ENCODE measurements at regions not wholly inside any gene's neighbourhood (a gene's known extent, or its start where the extent isn't known, plus 50 kb on each side); places are given as distances from the start of the nearest gene placed in this dataset.

- no peaks in the 10 kb centered on the region for H3K4me1 ChIP-seq (ENCODE audit: control insufficient read depth, insufficient read depth, low read length)
- H3K9me3 ChIP-seq (ENCODE audit: control insufficient read depth, insufficient read depth, low read length): no peaks in the 10 kb centered on the region
- no peak overlapping the region for H3K9ac ChIP-seq (ENCODE audit: low read depth, low read length)
- no peaks in the 10 kb centered on the region for H3K36me3 ChIP-seq (ENCODE audit: control insufficient read depth, insufficient read depth, low read length)
- H3K27me3 ChIP-seq (ENCODE audit: control insufficient read depth, insufficient read depth, low read length): no peaks in the 10 kb centered on the region
- H3K27ac ChIP-seq (ENCODE audit: low read depth, low read length): no peak overlapping the region
- H3K4me3 ChIP-seq (ENCODE audit: low read depth, low read length): no peak overlapping the region
Observed at GRCh38 chr11:11220786-11221185, 132.3 kb downstream of the CSNK2A3 start.

DNA sequence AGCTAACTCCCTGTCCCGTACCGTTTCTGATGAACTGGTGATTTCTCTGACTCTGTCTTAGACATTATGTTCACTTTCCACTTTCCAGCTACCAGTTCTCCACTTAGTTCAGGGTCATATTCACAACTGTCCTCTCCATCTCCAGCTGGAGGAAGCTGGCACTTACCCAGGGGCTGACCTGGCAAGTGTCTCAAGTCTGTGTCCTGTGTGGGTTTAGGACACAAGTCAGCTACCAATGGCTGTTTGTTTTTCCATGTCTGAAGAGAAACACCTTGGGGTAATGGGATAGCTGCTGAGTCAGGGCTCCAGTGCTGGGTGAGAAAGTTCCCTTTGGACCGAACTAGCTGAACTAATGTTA, 134.4 kb downstream of the CSNK2A3 start:
- Histone ChIP-seq H3K9ac (ENCODE audit: low read depth, low read length) (no peak overlapping the region), H3K36me3 (ENCODE audit: control insufficient read depth, insufficient read depth, low read length) (no peaks in the 10 kb centered on the region), H3K27me3 (ENCODE audit: control insufficient read depth, insufficient read depth, low read length) (no peaks in the 10 kb centered on the region), H3K27ac (ENCODE audit: low read depth, low read length) (no peak overlapping the region), H3K9me3 (ENCODE audit: control insufficient read depth, insufficient read depth, low read length) (no peaks in the 10 kb centered on the region), H3K4me3 (ENCODE audit: low read depth, low read length) (no peak overlapping the region), H3K4me1 (ENCODE audit: control insufficient read depth, insufficient read depth, low read length) (no peaks in the 10 kb centered on the region)

GRCh38 chr11:11217929-11218628, 135.0 kb downstream of the CSNK2A3 start:
- no peak overlapping the region for H3K9ac ChIP-seq (ENCODE audit: low read depth, low read length)
- no peak overlapping the region for H3K27ac ChIP-seq (ENCODE audit: low read depth, low read length)
- H3K9me3 ChIP-seq (ENCODE audit: control insufficient read depth, insufficient read depth, low read length): no peaks in the 10 kb centered on the region
- no peaks in the 10 kb centered on the region for H3K36me3 ChIP-seq (ENCODE audit: control insufficient read depth, insufficient read depth, low read length)
- H3K4me1 ChIP-seq (ENCODE audit: control insufficient read depth, insufficient read depth, low read length): no peaks in the 10 kb centered on the region
- no peak overlapping the region for H3K4me3 ChIP-seq (ENCODE audit: low read depth, low read length)
- no peaks in the 10 kb centered on the region for H3K27me3 ChIP-seq (ENCODE audit: control insufficient read depth, insufficient read depth, low read length)

DNA sequence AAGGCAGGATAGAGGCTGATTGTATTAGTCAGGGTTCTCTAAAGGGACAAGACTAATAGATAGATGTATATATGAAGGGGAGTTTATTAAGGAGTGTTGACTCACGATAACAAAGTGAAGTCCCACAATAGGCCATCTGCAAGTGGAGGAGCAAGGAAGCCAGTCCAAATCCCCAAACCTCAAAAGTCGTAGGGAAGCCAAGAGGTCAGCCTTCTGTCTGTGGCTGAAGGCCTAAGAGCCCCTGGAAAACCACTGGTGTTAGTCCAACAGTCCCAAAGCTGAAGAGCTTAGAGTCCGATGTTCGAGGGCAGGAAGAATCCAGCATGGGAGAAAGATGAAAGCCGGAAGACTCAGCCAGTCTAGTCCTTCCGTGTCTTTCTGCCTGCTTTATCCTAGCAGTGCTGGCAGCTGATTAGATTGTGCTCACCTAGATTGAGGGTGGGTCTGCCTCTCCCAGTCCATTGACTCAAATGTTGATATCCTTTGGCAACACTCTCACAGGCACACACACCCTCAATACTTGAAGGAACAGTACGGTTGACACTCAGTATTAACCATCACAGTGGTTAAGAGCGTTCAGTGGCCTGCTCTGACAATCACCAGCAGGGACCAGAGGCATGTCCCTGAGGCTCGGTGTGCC, 135.6 kb downstream of the CSNK2A3 start:
- Histone ChIP-seq H3K9ac (ENCODE audit: low read depth, low read length) (no peak overlapping the region), H3K9me3 (ENCODE audit: control insufficient read depth, insufficient read depth, low read length) (no peaks in the 10 kb centered on the region), H3K4me1 (ENCODE audit: control insufficient read depth, insufficient read depth, low read length) (no peaks in the 10 kb centered on the region), H3K27me3 (ENCODE audit: control insufficient read depth, insufficient read depth, low read length) (no peaks in the 10 kb centered on the region), H3K4me3 (ENCODE audit: low read depth, low read length) (no peak overlapping the region), H3K27ac (ENCODE audit: low read depth, low read length) (no peak overlapping the region), H3K36me3 (ENCODE audit: control insufficient read depth, insufficient read depth, low read length) (no peaks in the 10 kb centered on the region)

GRCh38 chr11:11215944-11216343, 137.1 kb downstream of the CSNK2A3 start:
- no peak overlapping the region for H3K9ac ChIP-seq (ENCODE audit: low read depth, low read length)
- H3K9me3 ChIP-seq (ENCODE audit: control insufficient read depth, insufficient read depth, low read length): no peaks in the 10 kb centered on the region
- H3K27ac ChIP-seq (ENCODE audit: low read depth, low read length): no peak overlapping the region
- H3K27me3 ChIP-seq (ENCODE audit: control insufficient read depth, insufficient read depth, low read length): no peaks in the 10 kb centered on the region
- H3K36me3 ChIP-seq (ENCODE audit: control insufficient read depth, insufficient read depth, low read length): no peaks in the 10 kb centered on the region
- H3K4me3 ChIP-seq (ENCODE audit: low read depth, low read length): no peak overlapping the region
- H3K4me1 ChIP-seq (ENCODE audit: control insufficient read depth, insufficient read depth, low read length): no peaks in the 10 kb centered on the region

GRCh38 chr11:11215058-11215815, 137.8 kb downstream of the CSNK2A3 start:
- Histone ChIP-seq H3K27ac (ENCODE audit: low read depth, low read length) (no peak overlapping the region), H3K4me1 (ENCODE audit: control insufficient read depth, insufficient read depth, low read length) (no peaks in the 10 kb centered on the region), H3K27me3 (ENCODE audit: control insufficient read depth, insufficient read depth, low read length) (no peaks in the 10 kb centered on the region), H3K9me3 (ENCODE audit: control insufficient read depth, insufficient read depth, low read length) (no peaks in the 10 kb centered on the region), H3K36me3 (ENCODE audit: control insufficient read depth, insufficient read depth, low read length) (no peaks in the 10 kb centered on the region), H3K4me3 (ENCODE audit: low read depth, low read length) (no peak overlapping the region), H3K9ac (ENCODE audit: low read depth, low read length) (no peak overlapping the region)

- H3K36me3 ChIP-seq (ENCODE audit: control insufficient read depth, insufficient read depth, low read length): no peaks in the 10 kb centered on the region
- no peaks in the 10 kb centered on the region for H3K9me3 ChIP-seq (ENCODE audit: control insufficient read depth, insufficient read depth, low read length)
- no peaks in the 10 kb centered on the region for H3K4me1 ChIP-seq (ENCODE audit: control insufficient read depth, insufficient read depth, low read length)
- no peak overlapping the region for H3K4me3 ChIP-seq (ENCODE audit: low read depth, low read length)
- no peak overlapping the region for H3K27ac ChIP-seq (ENCODE audit: low read depth, low read length)
- no peak overlapping the region for H3K9ac ChIP-seq (ENCODE audit: low read depth, low read length)
- H3K27me3 ChIP-seq (ENCODE audit: control insufficient read depth, insufficient read depth, low read length): no peaks in the 10 kb centered on the region
Observed at GRCh38 chr11:11213117-11213516, 139.9 kb downstream of the CSNK2A3 start.

GRCh38 chr11:11211888-11212287, 141.2 kb downstream of the CSNK2A3 start:
- Histone ChIP-seq H3K9me3 (ENCODE audit: control insufficient read depth, insufficient read depth, low read length) (no peaks in the 10 kb centered on the region), H3K9ac (ENCODE audit: low read depth, low read length) (no peak overlapping the region), H3K36me3 (ENCODE audit: control insufficient read depth, insufficient read depth, low read length) (no peaks in the 10 kb centered on the region), H3K27ac (ENCODE audit: low read depth, low read length) (no peak overlapping the region), H3K27me3 (ENCODE audit: control insufficient read depth, insufficient read depth, low read length) (no peaks in the 10 kb centered on the region), H3K4me1 (ENCODE audit: control insufficient read depth, insufficient read depth, low read length) (no peaks in the 10 kb centered on the region), H3K4me3 (ENCODE audit: low read depth, low read length) (no peak overlapping the region)

- Histone ChIP-seq H3K9me3 (ENCODE audit: control insufficient read depth, insufficient read depth, low read length) (no peaks in the 10 kb centered on the region), H3K27ac (ENCODE audit: low read depth, low read length) (no peak overlapping the region), H3K36me3 (ENCODE audit: control insufficient read depth, insufficient read depth, low read length) (no peaks in the 10 kb centered on the region), H3K27me3 (ENCODE audit: control insufficient read depth, insufficient read depth, low read length) (no peaks in the 10 kb centered on the region), H3K4me3 (ENCODE audit: low read depth, low read length) (no peak overlapping the region), H3K9ac (ENCODE audit: low read depth, low read length) (no peak overlapping the region), H3K4me1 (ENCODE audit: control insufficient read depth, insufficient read depth, low read length) (no peaks in the 10 kb centered on the region)
Observed at GRCh38 chr11:11211186-11211585, 141.9 kb downstream of the CSNK2A3 start.

DNA sequence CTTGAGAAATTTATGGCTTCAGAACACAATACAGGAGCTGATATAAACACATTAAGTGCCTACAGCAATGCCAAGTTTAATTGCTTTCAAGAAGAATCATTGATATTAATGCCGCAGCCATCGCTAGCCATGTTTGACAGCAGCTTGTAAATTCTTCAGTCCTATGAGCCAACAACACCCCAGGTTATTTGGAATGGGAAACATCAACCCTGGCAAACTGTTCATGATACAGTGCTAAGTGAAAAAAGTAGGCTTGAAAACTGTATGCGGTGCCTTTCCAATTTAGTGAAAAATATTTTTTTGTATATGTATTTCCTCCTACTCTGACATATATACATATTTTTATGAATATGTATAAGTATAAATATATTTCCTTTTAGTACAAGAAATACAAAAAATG, 142.6 kb downstream of the CSNK2A3 start:
- Histone ChIP-seq H3K4me1 (ENCODE audit: control insufficient read depth, insufficient read depth, low read length) (no peaks in the 10 kb centered on the region), H3K9ac (ENCODE audit: low read depth, low read length) (no peak overlapping the region), H3K27ac (ENCODE audit: low read depth, low read length) (no peak overlapping the region), H3K36me3 (ENCODE audit: control insufficient read depth, insufficient read depth, low read length) (no peaks in the 10 kb centered on the region), H3K9me3 (ENCODE audit: control insufficient read depth, insufficient read depth, low read length) (no peaks in the 10 kb centered on the region), H3K4me3 (ENCODE audit: low read depth, low read length) (no peak overlapping the region), H3K27me3 (ENCODE audit: control insufficient read depth, insufficient read depth, low read length) (no peaks in the 10 kb centered on the region)

DNA sequence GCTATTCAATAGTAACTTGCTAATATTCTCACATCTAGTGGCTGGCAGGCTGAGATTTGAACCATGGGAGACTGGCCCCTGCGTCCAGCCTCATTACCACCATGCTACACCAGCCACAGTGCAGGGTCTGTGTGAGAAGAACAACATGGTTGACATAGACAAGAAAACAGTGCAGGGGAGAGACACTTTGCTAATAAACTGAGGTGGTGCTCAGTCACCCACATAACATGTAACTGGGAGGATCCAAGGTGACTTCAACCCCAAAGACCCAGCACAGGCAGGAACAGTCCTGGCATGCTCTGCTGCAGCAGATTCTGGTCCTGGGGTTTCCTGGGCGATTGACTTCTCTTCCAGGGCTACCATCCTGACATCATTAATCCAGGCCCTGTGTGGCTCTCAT, 143.1 kb downstream of the CSNK2A3 start:
- Histone ChIP-seq H3K36me3 (ENCODE audit: control insufficient read depth, insufficient read depth, low read length) (no peaks in the 10 kb centered on the region), H3K4me1 (ENCODE audit: control insufficient read depth, insufficient read depth, low read length) (no peaks in the 10 kb centered on the region), H3K9me3 (ENCODE audit: control insufficient read depth, insufficient read depth, low read length) (no peaks in the 10 kb centered on the region), H3K27me3 (ENCODE audit: control insufficient read depth, insufficient read depth, low read length) (no peaks in the 10 kb centered on the region), H3K9ac (ENCODE audit: low read depth, low read length) (no peak overlapping the region), H3K4me3 (ENCODE audit: low read depth, low read length) (no peak overlapping the region), H3K27ac (ENCODE audit: low read depth, low read length) (no peak overlapping the region)
